Bronchial epithelial cell (primary cell): ENCODE measurements at regions not wholly inside any gene's neighbourhood (a gene's known extent, or its start where the extent isn't known, plus 50 kb on each side); places are given as distances from the start of the nearest gene placed in this dataset.

Experiments
- DNase-seq: peaks from one replicate; pipeline ENCODE4 v3.0.0-alpha.2; 2010; ENCODE audit warnings: low read depth
- FAIRE-seq: peaks from 2 replicates; lab custom pipeline; 2011; peaks lifted over from hg19 to GRCh38; lab: Jason Lieb, UNC
- H3K27me3 ChIP-seq: 2 replicates; pipeline ENCODE4 v1.5.1; 2011; ENCODE audit warnings: low read length; ENCODE audit not compliant: control insufficient read depth, insufficient read depth
- H3K36me3 ChIP-seq: 2 replicates; pipeline ENCODE4 v1.5.1; 2011; ENCODE audit warnings: low read length; ENCODE audit not compliant: control insufficient read depth, insufficient read depth
- H3K4me3 ChIP-seq: 2 replicates; pipeline ENCODE4 v1.5.1; 2011; ENCODE audit warnings: mild to moderate bottlenecking, low read depth, low read length, control low read depth
- CTCF ChIP-seq: IDR thresholded peaks from 2 replicates; pipeline ENCODE4 v1.5.1; 2011; ENCODE audit warnings: mild to moderate bottlenecking, moderate library complexity, low read length, control low read depth, inconsistent platforms; ENCODE audit not compliant: insufficient read depth, severe bottlenecking

DNA sequence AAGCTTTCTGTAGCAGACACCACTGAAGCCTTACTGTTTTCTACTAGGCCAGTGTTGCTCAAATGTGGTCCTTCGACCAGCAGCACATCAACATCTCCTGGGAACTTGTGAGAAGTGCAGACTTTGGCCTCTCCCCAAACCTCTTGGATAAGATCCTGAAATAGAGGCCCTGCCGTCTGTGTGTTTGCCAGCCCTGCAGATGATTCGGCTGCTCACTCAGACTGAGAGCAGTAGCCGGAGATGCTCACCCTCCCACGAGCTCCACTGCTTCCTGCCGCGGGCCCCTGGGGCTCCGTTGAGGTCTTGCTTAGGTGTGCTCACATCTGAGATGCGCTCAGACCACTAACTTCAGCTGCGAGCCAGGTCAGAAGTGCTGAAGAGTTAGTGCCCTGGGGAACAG is 129.5 kb upstream of the SSTR4 start:
- Histone ChIP-seq H3K36me3 (no peaks in the 10 kb centered on the region), H3K27me3 (no peaks in the 10 kb centered on the region), H3K4me3 (no peak overlapping the region)
- no peak for TF ChIP-seq CTCF
- no peak for DNase-seq
- no peak for FAIRE-seq

DNA sequence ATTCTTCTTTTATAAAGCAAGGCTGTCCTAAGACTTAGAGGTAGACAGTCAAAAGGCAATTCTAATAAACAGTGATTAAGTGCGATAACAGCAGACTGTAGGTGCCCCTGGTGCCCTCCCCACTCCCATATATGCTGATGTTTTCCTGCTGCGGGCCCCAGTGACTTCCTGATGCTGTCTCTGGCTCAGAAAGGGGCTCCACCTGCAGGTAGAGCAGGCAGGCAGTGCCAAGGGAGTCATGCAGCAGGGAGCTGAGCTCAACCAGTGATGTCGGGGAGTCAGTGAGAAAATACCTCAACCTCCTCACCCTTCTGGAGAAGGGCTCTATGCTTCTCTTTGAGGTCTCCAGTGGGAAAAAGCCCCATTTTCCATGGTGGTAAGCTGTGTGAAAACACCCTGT is 126.7 kb upstream of the SSTR4 start:
- Histone ChIP-seq H3K36me3 (no peaks in the 10 kb centered on the region), H3K4me3 (no peak overlapping the region), H3K27me3 (peaks cover 4% of the 10 kb centered on the region)
- TF ChIP-seq CTCF = no peak
- no peak for FAIRE-seq
- DNase-seq = no peak

GRCh38 chr20:22908944-22909343 is 126.2 kb upstream of the SSTR4 start:
- no peak for TF ChIP-seq CTCF

GRCh38 chr20:22909436-22909835 is 125.7 kb upstream of the SSTR4 start:
- Histone ChIP-seq H3K36me3 (no peaks in the 10 kb centered on the region), H3K4me3 (no peak overlapping the region), H3K27me3 (peaks cover 4% of the 10 kb centered on the region)
- FAIRE-seq (no peak), DNase-seq (no peak)
- no peak for TF ChIP-seq CTCF

More at GRCh38 chr20:22908944-22909343, 126.2 kb upstream of the SSTR4 start:
- H3K4me3 ChIP-seq = no peak overlapping the region
- DNase-seq (no peak), FAIRE-seq (no peak)
- H3K27me3 ChIP-seq = peaks cover 4% of the 10 kb centered on the region
- H3K36me3 ChIP-seq = no peaks in the 10 kb centered on the region

GRCh38 chr20:22910287-22910852 is 124.7 kb upstream of the SSTR4 start:
- TF ChIP-seq CTCF = no peak
- FAIRE-seq = no peak

DNA sequence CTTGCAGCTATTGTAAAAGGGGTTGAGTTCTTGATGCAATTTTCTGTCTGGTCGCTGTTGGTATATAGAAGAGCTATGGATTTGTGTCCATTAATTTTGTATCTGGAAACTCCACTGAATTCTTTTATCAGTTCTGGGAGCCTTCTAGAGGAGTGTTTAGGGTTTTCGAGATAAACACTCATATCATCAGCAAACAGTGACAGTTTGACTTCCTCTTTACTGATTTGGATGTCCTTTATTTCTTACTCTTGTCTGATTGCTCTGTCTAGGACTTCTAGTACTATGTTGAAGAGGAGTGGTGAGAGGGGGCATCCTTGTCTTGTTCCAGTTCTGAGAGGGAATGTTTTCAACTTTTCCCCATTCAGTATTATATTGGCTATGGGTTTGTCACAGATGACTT is 120.8 kb upstream of the SSTR4 start:
- no peak for TF ChIP-seq CTCF
- DNase-seq (no peak), FAIRE-seq (no peak)
- H3K4me3 ChIP-seq = no peak overlapping the region
- H3K36me3 ChIP-seq = no peaks in the 10 kb centered on the region
- H3K27me3 ChIP-seq = peaks cover 4% of the 10 kb centered on the region

More at GRCh38 chr20:22910287-22910852, 124.7 kb upstream of the SSTR4 start:
- no peak for DNase-seq
- Histone ChIP-seq H3K36me3 (no peaks in the 10 kb centered on the region), H3K4me3 (no peak overlapping the region), H3K27me3 (peaks cover 4% of the 10 kb centered on the region)
